Midbrain (tissue), 1 donor: ENCODE measurements at regions not wholly inside any gene's neighbourhood (a gene's known extent, or its start where the extent isn't known, plus 50 kb on each side); places are given as distances from the start of the nearest gene placed in this dataset.

Experiments
- DNase-seq: peaks from one replicate; lab custom pipeline; 2025; lab: John Stamatoyannopoulos, UW

DNA sequence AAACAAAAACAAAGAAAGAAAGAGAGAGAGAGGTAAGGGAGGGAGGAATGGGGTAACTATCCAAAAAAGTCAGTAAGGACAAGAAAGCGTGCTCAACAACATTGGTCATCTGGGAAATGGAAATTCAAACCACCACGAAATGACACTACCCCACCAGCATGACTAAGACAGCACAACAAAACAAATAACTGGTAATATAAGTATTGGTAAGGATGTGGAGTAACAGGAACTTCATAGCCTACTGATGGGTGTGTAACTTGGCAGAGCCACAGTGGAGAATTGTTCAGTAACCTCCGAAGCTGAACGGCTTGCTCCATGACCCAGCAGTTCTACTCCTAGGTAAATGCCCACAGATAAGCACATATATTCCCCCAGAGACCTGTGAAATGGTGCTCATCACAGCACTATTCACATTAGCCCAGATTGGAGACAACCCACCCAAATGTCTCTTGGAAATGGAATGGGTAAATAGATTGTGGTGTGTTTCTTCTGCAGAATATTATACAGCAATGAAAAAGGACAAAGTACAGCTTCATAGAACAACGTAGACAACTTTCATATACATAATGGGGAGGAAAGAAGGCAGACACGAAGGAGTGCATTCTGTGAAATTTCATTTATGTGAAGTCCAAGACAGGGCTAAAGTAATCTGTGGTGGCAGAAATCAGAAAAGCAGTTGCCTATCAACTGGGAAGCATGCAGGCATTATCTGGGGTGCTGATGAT lies 95.5 kb upstream of the ATP6AP2 start:
- no peak for DNase-seq

- DNase-seq, result no peak
These were observed 96.2 kb upstream of the ATP6AP2 start for GRCh38 chrX:40484408-40485091.

- no peak for DNase-seq
These were observed 97.3 kb upstream of the ATP6AP2 start for GRCh38 chrX:40483502-40483901.

DNA sequence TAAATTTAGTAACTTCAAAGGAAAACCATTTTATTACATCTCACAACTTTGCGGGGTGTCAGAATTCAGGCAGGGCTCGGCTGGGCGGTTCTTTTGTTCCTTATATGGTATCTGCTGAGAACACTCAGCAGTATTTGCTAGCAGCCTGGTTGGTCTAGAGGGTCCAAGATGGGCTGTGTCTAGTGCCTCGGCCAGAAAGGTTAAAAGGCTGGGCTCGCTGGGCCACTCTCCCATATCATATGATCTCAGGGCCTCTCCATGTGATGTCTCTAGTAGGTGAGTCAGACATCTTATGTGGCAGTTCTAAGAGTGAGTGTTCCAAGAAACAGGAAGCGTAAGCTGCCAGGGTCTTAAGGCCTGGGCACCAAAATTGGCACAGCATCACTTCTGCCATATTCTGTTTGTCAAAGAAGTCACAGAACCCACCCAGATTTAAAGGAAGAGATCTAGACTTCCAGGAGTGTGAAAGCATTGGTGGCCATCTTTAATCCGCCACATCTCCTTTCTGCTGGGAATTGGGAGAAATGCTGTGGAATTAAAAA lies 100.9 kb upstream of the ATP6AP2 start:
- no peak for DNase-seq

DNA sequence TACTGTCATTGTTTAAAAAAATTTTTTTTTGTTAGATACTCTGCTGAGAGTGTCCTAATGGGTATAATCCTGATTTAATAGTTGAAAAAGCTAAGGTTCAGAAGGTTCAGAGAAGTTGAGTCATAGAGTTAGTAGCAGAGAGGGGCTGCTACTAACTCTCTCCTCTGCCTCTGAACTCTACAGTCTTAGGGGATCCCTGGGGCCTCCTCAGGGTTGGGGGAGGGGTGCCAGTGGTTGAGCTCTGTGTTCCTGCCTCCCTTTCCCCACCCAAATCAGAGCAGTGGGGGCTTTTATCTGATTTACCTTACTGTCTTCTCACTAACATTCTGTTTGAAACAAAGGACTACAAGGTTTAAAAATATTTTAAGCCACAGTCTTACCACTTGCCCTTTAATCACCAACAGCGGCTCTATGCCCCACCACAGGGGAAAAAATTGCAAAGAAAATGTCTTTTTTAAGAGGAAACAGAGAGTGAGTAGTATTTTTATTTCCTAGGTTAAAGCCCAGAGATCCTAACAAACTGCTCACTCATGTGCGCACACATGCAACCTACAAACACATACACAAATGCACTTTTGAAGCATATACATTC lies 102.2 kb upstream of the ATP6AP2 start:
- DNase-seq, result no peak

DNA sequence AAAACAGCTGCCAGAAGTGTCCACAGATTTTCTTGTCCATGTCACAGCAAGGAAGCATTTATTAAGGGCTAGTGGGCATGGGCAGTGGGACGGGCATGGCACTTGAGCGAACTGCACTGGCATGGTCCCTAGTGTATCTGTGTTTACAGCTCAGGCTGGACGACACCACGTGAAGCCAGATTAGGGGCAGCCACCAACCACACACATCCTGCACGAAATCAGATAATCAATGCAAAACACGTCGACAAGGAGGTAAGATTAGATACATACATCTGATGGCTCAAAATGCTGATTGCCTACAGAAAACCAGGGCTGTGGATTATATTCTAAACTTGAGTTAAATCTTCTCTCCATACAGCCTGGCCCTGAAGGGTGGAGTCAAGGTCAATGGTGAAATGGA lies 103.8 kb upstream of the ATP6AP2 start:
- DNase-seq, result no peak

GRCh38 chrX:40474645-40475044 lies 106.1 kb upstream of the ATP6AP2 start:
- no peak for DNase-seq

DNA sequence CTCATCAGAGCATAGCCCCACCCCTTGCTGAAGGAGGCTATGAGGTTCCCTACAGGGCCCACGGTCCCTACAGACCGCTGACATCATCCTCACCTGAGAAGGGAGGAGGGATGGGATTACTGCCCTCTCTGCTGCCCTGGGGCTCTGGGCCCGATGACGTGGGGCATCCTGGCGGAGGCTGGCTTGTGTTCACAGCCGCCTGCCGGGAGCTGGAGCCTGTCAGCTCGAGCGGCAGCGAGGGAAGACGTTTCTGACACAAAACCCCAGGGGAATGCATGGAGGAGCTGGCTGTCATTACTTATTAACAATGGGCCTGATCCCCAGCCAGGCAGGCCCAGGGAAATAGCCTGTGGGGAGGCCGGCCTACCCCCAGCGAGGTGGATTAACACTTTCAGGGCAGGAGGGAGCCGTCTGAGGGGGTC lies 106.6 kb upstream of the ATP6AP2 start:
- no peak for DNase-seq

- DNase-seq, result no peak
These were observed 107.1 kb upstream of the ATP6AP2 start for GRCh38 chrX:40473460-40474204.

- peak; percentile 28 for DNase-seq
These were observed 108.7 kb upstream of the ATP6AP2 start for GRCh38 chrX:40471965-40472648.

DNA sequence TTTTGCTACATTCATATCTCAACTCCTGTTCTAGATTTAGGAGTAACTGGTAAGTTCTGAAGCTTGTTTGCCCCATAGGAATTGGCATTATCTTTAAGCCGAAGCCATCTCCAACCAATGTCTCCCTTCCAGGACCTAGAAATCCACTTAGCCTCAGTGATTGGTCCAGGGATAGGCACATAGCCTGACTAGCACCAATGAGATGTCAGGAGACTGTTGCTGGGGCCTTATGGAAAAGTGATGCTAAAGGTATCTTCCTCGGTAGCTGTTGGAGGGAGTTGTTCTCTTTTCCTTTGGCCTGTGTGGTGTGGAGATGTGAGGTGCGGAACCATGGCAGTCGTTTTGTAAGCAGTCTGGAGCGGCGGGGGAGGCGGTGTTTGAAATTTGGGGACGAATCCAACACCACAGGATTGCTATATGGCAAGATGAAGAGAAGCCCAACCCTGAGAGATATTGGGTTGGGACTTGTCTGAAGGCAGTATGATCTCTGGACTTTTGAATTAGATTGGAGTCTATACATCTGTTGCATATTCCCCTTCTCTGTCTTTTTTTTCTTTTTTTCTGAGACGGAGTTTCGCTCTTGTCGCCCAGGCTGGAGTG lies 109.8 kb upstream of the ATP6AP2 start:
- no peak for DNase-seq

GRCh38 chrX:40469316-40469715 lies 111.5 kb upstream of the ATP6AP2 start:
- no peak for DNase-seq

GRCh38 chrX:40468033-40468846 lies 112.5 kb upstream of the ATP6AP2 start:
- peak; percentile 81 for DNase-seq

GRCh38 chrX:40467454-40467853 lies 113.3 kb upstream of the ATP6AP2 start:
- no peak for DNase-seq

DNA sequence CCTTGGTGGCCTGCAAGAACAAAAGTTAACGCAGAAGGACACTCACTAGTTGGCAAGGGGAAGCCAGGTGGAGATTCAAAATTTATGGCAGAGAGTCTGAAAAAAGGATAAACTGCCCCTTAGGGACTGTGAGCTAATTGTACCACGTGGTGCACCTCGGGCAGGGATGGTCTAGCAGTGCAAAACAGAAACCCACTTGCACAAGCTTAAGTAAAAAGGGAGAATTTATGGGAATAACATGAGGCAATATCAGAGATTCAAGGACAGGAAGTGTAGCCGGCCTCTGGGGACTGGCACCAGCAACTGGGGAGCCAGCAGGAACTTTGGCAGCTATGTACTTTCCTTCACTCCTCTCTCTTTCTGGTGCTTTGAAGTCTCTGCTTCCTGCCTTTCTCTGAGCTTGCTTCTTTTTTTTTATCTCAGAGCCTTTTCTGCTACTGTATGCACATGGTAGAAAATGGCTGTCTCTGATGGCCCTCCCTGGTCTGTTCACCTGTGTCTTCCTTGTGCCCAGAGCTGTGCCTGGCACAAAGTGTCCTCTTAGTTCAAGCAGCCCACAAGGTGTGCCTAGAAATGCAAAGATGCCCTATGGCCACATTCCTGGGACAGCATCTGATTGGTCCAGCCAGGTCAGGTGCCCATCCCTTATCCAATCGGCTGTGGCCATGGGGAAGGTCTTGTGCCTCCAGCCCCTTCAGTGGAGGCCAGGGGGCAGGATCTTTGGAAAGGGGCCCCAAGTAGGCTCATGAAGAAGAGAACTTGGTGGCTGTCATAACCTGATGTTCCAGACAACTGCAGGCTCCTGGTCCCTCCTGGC lies 114.8 kb upstream of the ATP6AP2 start:
- no peak for DNase-seq

DNA sequence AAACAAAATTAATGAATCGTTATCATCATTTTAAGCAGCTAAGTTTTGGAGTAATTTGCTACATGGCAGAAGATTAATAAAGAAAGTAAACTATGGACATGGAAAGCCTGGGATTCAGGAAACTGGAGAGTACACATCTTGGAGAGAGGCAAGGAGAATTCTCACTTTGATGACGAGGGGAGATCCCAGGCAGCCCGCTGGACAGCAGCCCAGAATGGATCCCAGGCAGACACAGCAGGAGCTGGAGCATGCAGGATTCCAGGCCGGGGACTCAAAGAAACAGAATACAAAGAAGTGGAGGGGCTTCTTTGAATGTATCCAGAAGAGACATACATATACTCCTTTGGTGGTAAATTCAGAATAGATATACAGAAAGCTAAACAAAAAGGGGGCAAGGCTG lies 118.0 kb upstream of the ATP6AP2 start:
- DNase-seq, result no peak

DNA sequence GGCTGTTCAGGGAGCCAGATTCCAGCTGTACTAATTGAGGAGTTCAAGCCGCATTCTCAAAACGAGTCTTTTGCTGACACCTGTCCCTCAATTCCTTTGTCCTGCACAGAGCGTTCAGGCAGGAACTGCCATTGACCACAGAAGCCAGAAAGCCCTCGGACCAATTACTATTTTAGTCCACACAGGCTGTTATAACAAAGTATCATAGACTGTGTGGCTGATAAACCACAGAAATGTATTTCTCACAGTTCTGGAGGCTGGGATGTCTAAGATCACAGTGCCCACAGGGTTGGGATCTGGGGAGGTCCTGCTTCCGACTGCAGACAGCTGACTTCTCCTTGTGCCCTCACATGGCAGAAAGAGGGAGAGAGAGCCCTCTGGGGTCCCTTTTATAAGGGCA lies 119.8 kb upstream of the ATP6AP2 start:
- no peak for DNase-seq

- DNase-seq, result peak; percentile 70
These were observed 121.1 kb upstream of the ATP6AP2 start for GRCh38 chrX:40459571-40460158.

DNA sequence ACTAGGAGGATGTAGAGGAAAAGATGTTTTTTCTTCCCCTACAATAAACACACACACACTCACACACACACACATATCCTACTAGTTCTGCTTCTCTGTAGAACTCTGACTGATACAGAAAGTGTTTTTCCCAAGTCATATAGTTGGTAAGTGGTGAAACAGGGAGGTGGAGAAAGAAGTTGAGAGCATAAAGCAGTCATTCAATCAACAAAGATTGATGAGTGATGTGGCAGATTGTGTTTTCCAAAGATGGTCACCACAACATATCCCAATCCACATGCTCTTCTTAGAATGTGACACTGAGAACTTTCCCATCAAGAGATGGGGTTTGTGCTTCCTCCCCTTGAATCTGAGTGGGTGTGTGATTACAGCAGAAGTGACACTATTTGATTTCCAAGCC lies 123.4 kb upstream of the ATP6AP2 start:
- DNase-seq, result no peak
